Peyer's patch (tissue), 4 donors: ENCODE measurements at regions not wholly inside any gene's neighbourhood (a gene's known extent, or its start where the extent isn't known, plus 50 kb on each side); places are given as distances from the start of the nearest gene placed in this dataset.

Experiments
- POLR2A ChIP-seq, 2 donors: fragments of 450-650 bp; IDR thresholded peaks; one replicate each; pipeline ENCODE4 v1.5.1; 2017; ENCODE audit warnings: antibody characterized with exemption in 2 of 2, mild to moderate bottlenecking in 2 of 2, moderate library complexity in 2 of 2
- TF ChIP-seq, protein P1 (sequence below), 6 experiments: fragments of 450-650 bp in 4 of 6; fragments of 200-600 bp in 2 of 6; sonication (generic) in 1 of 6; IDR thresholded peaks; one replicate each; pipeline ENCODE4 v1.5.1; 2017 to 2019; ENCODE audit warnings: antibody characterized with exemption in 6 of 6, mild to moderate bottlenecking in 3 of 6, moderate library complexity in 1 of 6

- TF ChIP-seq, protein P1, sequence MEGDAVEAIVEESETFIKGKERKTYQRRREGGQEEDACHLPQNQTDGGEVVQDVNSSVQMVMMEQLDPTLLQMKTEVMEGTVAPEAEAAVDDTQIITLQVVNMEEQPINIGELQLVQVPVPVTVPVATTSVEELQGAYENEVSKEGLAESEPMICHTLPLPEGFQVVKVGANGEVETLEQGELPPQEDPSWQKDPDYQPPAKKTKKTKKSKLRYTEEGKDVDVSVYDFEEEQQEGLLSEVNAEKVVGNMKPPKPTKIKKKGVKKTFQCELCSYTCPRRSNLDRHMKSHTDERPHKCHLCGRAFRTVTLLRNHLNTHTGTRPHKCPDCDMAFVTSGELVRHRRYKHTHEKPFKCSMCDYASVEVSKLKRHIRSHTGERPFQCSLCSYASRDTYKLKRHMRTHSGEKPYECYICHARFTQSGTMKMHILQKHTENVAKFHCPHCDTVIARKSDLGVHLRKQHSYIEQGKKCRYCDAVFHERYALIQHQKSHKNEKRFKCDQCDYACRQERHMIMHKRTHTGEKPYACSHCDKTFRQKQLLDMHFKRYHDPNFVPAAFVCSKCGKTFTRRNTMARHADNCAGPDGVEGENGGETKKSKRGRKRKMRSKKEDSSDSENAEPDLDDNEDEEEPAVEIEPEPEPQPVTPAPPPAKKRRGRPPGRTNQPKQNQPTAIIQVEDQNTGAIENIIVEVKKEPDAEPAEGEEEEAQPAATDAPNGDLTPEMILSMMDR (IDR thresholded peaks at IDR 0.05): no peak
- no peak for TF ChIP-seq POLR2A (IDR thresholded peaks at IDR 0.05)
These were observed 141.1 kb upstream of the SAMSN1 start for GRCh38 chr21:14687268-14687625.
